ENCODE measurements at regions not wholly inside any gene's neighbourhood (a gene's known extent, or its start where the extent isn't known, plus 50 kb on each side); places are given as distances from the start of the nearest gene placed in this dataset.
"Not testable (repeated sequence)": the region's sequence is repeated elsewhere in the genome, so short reads cannot be mapped to it uniquely, and the experiment has no call there.

DNA sequence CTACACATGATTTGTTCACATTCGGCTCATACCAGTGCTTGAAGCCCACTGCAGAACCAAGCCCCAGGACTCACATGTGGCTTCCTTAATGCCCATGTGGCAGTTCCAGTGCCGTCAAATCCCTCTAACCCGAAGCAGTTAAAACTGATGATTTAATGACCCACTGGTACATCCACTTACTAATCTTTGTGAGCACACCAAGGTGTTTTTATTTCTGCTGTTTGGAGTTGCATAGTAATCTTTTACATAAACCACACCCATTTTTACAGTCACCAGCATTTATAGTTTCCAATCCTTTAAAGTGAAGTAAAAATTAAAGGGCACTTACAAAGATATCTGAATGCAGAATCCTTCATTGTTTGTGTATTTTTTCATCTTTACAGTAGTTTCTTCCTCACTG lies 232.0 kb downstream of the ANKRD60 start:
- DNase-seq: no peak

DNA sequence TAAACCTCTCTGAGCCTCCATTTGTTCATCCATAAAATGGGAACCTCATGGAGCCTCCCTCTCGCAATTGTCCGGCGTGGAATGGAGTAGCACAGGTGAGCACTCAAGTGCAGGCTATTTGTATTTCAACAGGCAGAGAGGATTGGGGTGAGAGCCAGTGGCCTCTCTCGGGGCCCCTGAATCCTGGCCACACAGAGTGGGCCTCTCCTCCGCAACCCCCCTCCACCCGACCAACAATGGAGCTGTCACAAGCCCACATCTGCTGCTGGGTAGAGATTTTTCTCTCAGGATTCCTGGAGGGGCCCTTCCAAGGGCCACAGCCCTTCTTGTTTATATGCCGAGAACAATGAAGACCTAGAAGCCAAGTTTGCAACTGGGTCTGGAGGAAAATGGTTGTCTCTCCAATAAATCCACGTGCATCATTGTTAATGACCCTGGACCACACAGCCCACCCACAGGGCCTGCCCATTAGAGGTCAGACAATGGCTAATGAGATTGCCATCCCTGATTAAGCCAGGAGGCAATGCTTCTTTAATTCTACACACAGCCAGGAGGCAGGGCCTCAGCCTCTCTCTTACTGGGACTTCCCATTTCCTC lies 233.0 kb downstream of the ANKRD60 start:
- no peak for DNase-seq

DNA sequence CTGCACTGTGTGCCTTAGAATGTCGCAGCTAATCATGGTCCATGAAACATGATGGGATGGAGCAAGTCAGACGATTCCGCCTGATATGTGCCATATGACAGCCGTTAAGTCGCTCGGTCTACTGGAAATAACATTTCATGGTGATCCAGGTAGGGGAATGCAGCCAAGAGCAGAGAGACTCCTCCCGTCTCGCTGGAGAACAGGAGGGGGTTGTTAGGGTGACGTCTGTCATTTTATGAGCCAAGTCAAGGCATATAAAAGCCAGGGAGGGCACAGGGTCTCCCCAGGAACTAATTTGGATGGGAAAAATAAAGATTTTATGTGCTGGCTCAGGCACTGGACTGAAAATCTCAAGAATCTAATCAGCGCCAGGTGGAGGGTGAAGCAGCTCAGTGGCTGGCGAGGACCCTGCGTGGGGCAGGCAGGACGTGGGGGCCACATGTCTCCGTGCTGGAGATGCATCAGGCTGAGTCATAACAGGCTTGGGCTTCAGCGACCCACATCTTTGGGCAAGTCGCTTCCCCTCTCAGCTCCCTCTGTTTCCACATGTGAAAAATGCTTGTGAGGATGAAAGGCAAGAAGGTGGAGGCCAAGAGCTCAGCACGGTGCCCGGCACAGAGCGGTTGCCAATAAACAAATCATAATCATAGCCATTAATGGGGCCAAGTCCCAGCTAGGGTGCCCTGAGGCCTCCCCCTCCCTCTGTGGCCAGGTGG lies 234.6 kb downstream of the ANKRD60 start:
- DNase-seq: no peak

DNA sequence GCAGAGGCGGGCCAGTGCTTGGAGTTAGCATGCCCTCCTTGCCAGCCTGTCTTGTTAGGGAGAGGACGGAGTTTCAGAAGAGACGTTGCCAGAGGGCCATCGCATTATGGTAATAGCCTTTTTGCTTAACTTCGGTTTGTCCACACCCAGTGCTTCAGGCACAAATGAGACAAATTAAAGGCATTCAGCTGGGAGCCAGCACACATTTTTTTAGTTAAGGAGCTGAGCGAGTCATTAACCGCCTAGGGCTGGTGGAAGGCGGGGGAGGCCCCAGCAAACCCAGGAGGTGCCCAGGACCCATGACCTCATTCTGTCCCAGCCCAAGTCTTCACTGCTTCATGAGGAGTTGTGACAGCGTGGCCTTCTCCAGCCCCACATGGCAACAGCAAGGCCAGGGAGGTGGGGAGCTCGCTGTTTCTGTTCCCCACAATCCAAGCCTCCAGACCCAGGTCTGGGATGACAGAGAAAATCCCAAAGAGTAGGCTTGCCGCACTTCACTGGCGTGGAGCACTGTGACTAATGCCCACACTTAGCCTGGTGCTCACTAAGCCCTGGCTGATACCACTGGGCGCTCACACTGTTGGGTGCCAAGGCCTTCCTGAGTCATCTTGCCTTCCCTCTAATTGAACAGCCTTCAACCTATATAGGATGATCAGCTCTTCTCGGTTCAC lies 237.1 kb downstream of the ANKRD60 start:
- no peak for DNase-seq

- DNase-seq: no peak
These were observed 238.0 kb downstream of the ANKRD60 start for GRCh38 chr20:57990396-57990987.

DNA sequence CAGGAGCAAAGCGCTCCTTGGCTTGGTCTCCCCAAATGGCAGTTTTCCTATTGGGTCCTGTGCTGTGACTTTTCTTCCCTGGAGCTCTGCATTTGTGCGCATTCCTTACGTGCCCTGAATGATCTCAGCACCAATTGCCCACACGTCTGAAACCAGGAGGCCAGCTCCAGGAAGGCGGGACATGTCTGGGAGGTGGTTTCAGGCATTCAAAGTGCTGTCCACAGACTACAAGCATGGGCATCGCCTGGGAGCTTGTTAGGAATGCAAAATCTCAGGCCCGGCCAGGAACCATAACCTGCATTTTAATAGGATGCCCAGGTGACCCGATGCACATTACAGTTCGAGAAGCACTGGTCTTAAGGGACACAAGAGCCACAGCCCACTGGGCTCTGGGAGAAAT lies 239.6 kb downstream of the ANKRD60 start:
- DNase-seq: no peak

- DNase-seq: no peak
These were observed 240.0 kb downstream of the ANKRD60 start for GRCh38 chr20:57988422-57988821.

GRCh38 chr20:57987659-57988058 lies 240.8 kb downstream of the ANKRD60 start:
- no peak for DNase-seq

DNA sequence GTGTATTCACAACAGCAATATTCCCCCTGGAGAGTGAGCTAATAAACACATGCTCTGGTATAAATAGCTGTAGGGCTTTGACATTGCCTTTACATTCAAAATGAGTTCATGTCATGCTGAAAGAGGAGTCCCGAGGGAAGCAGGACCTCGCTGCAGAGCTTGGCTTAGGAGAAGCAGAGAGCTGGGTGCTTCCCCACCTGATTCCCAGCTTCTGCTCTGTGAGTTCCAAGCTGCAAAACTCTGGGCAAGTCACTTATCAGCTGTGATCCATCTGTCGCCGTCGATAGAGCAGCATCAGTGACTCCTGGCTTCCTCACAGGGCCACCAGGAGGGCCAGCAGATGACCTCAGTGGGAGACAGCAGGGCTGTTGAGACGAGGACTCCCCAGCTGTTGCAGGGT lies 241.8 kb downstream of the ANKRD60 start:
- DNase-seq: no peak

- no peak for DNase-seq
These were observed 243.2 kb downstream of the ANKRD60 start for GRCh38 chr20:57985278-57985677.

- DNase-seq: no peak
These were observed 245.4 kb downstream of the ANKRD60 start for GRCh38 chr20:57983082-57983481.

- no peak for DNase-seq
These were observed 247.9 kb downstream of the ANKRD60 start for GRCh38 chr20:57980506-57980905.

DNA sequence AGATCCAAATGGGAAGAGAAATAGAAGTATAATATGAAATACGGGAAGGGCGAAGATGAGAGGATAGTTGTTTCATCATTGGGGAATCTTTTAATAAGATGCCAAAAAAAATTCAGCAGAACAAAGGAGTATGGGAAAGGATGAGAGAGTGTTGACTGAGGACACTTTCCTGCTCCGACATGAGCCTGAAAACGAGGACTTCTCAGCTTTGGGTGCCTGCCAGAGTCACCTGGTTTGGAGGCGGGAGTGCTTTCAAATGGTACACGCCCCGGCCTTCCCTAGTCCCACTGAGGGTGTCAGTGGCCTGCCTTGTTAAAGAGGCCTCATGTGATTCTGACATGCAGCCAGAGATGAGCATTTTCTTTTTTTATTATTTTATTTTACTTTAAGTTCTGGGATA lies 250.9 kb downstream of the ANKRD60 start:
- no peak for DNase-seq

GRCh38 chr20:57977141-57977540 lies 251.3 kb downstream of the ANKRD60 start:
- no peak for DNase-seq

GRCh38 chr20:57974863-57975262 lies 253.6 kb downstream of the ANKRD60 start:
- no peak for DNase-seq

- no peak for DNase-seq
These were observed 254.6 kb downstream of the ANKRD60 start for GRCh38 chr20:57973886-57974285.

GRCh38 chr20:57971583-57971982 lies 256.9 kb downstream of the ANKRD60 start:
- DNase-seq: not testable (repeated sequence)

- no peak for DNase-seq
These were observed 257.6 kb downstream of the ANKRD60 start for GRCh38 chr20:57970856-57971255.

DNA sequence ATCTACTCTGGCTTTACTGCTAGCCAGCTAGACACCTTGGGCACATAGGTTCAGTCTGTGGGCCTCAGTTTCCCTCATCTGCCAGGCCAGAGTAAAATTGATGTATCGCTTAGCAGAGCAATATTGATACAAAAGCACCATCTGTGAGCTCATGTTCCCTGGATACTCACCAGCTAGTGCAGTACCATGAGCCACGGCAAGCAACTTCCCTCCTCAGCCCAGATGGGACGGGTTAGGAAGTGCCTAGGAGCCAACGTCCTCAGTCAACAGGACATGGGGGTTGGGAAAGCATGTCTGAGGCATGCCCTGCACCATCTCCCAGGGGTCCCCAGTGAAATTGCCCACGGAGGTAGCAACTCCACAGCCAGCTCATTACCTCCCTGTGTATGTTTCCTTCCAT lies 258.3 kb downstream of the ANKRD60 start:
- no peak for DNase-seq

DNA sequence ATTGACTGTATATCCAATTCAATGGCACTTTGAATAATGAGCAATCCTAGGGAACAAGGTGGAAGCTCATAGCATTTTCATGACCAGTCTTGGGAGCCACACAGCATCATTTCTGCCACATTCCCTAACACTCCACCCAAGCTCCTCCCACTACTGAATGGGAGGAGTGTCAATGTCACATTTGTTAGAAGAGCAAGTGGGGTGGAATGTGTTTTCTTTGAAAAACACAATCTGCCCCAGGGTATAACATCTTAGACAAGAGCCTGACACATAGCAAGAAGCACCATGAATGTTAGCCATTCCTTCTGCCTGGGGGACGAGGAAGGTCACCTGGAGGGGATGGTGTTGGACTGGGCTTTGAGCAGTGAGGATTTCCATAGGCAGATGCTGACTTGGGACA lies 258.3 kb upstream of the PMEPA1 start:
- no peak for DNase-seq

DNA sequence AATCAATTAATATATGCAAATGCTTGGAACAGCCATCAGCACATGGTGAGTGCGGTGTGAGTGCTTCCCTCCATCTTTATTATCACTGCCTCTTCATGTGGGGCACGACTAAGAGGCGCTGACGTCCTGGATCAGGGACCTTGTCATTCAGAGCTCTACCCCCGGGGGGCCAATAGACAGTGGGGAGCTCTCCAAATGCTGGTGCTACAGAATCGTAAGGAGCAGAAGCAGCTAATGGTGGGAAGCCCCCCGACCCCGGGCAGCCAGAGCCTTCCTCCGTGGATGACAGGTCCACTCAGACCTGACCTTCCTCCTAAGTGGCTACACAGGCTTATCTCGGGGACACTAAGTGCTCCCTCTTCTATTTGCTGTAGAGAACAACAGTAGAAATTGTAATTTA lies 257.5 kb upstream of the PMEPA1 start:
- no peak for DNase-seq

GRCh38 chr20:57966620-57967019 lies 256.8 kb upstream of the PMEPA1 start:
- DNase-seq: no peak

- DNase-seq: no peak
These were observed 255.6 kb upstream of the PMEPA1 start for GRCh38 chr20:57965441-57965840.
